ENCODE measurements at regions not wholly inside any gene's neighbourhood (a gene's known extent, or its start where the extent isn't known, plus 50 kb on each side); places are given as distances from the start of the nearest gene placed in this dataset.

DNA sequence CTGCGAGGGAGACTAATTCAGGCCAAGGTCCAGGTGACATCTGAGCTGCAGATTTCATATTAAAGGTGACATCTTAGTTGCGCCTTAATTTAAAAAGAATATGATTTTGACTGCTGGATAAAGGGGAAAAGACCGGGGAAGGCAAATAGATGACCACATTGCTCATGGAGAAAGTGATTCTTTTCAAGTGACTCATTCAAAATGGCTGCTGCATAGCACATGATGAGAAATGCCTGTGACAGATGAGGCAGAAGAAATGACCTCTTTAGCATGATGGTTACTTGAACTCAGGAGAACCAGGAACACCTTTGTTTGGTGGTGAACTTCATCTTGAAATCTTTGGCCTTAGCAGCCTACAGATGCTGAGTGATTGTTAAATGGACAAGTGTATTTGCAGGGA is 385.8 kb upstream of the TRIB2 start:
- no peak for DNase-seq

DNA sequence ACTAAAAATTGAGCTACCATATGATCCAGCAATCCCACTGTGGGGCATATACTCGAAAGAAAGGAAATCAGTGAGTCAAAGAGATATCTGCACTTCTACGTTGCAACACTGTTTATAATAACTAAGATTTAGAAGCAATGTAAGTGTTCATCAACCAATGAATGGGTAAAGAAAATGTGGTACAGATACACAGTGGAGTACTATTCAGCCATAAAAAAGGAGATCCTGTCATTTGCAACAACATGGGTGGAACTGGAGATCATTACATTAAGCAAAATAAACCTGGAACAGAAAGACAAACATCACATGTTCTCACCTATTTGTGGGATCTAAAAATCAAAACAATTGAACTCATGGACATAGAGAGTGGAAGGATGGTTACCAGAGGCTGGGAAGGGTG is 385.0 kb upstream of the TRIB2 start:
- no peak for DNase-seq

GRCh38 chr2:12333293-12333692 is 383.4 kb upstream of the TRIB2 start:
- no peak for DNase-seq

DNA sequence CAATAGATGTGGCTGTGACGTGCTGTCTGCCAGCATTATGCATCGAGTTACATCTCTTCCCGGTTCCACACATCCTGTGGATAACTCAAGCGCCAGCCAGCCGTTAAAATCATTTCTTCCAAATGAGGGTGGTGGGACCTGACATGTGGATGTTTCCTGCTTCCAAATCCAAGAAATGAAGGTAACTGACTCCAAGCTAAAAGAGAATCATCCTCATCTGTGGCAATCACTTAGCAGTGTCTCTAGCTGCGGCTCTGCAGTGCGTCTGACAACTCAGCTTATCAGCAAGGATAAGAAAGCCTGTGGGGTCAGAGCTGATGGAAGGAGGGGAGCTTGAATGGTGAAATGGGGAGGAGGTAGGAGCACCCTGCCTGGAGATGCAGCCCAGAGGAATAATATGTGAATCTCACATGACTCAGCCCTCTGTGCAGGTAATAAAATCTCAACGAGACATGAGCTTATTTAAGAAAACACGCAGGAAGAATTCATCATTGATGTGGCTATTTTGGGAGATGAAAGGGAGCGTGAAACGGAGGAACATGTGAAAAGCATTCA is 382.2 kb upstream of the TRIB2 start:
- no peak for DNase-seq

DNA sequence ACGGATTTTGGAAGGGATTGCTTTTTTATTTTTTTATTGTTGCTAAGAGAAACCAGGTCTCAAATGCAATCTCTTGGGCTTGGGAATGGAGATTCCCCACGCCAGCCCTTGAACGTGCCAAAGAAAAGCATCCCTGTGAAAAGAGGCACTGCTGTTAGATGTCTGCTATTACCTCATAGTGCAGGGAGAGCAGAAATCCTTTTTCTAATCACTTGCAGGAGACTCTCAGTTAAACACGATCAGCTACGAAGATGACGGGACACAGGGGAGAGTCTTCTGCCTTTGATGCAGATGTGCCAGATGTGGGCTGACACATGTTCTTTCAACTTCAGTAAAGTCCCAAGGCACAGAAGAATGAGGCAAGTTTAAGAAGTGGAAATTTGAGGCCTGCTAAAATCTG is 381.6 kb upstream of the TRIB2 start:
- DNase-seq, result no peak

DNA sequence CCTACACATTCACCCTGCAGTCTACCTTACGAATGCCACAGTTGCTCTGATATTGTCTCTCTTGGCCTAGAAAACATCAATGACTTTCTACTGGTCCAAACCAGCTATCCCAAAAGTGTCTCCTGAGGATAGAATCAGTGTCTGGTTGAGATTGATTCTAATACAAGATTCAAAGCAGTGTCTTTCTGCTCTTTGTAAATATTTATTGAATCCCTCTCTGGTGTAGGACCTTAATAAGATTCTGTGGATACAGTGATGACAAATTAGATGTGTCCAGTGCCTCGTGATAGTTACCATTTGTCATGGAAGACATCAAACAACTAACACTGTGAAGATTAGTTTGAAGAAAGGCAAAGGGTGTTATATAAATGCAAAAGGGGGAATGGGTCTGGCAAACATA is 380.7 kb upstream of the TRIB2 start:
- DNase-seq, result no peak

DNA sequence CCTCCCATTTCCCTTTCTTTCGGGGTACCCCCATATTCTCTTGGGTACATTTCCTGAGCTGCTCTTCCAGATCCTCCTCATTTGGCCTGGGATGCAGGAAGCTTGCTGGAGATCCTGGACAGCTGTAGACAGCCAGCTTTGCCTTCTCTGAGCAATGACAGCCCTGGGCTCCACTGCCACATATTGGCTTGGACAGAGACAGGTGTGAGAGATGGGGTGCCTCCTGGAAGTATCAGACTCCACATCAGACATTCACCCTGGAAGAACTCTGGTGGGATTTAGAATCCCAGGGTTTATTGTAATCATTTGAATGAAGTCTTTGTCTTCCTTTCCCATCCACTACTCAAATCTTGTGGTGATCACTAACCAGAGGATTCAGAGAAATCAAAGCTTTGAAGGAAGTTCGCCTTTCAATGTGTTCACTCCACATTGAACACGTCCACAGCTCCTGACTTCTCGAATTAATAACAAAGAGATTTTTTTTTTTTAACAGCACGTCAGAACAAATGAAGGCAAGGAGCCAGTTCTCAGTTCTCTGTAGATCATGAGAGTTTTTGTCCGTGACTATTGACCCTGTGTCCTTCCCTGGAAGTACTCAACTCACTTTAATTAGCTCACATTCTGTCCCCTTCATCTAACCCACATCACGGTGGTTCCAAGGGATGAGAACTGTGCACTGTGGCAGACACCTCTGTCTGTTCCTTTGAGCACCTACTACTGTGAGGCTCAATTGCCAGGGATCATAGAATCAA is 377.6 kb upstream of the TRIB2 start:
- no peak for DNase-seq

DNA sequence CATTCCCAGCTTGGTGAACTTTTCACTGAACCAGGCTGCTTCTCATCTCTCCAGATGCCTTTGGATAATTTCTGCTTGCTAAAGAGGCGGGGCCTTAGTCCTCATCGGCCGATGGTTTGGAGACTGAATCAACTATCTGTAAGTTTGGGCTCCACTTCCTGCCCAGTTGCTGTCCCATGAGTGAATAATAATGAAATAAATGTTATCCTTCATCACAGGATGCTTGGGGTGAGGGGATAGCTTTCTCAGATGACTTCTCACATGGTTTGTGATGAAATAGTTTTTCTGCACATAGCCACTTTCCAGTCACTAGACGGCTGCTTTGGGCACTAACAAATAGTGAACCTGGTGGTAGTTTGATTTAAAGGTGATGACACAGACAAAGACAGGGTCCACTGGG is 376.6 kb upstream of the TRIB2 start:
- no peak for DNase-seq

DNA sequence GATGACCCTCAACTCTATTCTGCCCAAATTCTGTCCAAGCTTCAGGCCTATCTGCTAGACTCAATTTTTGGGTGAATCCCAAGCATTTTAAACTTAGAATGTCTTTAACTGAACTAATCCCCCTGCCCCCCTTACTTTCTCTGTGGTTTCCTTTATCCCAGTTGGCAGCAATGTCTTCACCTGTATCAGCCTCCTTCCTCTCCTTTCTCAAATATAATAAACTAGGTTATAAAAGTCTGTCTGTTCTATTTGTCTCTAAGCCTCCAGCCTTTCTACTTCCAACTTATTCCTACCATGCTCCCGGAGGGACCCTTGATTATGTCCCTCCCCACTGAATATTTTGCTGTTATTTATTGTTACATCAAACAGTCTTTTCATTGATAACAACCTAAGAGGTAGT is 375.5 kb upstream of the TRIB2 start:
- no peak for DNase-seq

DNA sequence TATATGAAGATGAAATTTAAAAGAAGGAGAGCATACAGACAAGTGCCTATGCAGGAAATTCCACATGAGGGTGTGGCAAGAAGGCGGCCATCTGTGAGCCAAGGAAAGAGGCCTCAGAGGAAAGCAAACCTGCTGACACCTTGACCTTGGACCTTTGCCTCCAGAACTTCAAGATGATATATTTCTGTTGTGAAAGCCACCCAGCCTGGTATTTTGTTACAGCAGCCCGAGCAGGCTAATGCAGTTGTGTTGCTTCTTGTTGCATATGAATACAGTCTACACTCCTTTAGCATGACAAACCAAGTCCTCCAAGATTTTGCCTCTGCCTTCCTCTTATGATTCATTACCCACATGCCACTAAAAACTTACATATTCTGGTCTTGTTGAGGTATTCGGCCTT is 374.8 kb upstream of the TRIB2 start:
- DNase-seq, result no peak

DNA sequence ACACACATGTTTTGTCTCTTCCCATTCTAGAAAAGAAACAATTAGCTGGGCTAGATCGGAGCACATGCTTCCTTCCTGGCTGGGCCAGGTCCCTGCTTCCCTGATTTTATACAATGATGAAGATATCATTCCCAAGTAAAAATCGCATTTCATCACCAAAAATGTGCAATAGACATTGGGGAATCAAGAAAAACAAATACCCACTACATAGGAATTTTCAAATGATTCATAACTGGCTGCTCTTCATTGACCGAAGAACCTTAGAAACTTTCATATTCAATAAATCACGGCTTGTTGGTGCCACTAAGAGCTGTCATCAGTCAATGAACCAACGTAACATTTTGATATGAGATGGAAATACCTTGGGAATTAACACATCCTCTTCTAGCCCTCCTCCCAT is 373.6 kb upstream of the TRIB2 start:
- no peak for DNase-seq

DNA sequence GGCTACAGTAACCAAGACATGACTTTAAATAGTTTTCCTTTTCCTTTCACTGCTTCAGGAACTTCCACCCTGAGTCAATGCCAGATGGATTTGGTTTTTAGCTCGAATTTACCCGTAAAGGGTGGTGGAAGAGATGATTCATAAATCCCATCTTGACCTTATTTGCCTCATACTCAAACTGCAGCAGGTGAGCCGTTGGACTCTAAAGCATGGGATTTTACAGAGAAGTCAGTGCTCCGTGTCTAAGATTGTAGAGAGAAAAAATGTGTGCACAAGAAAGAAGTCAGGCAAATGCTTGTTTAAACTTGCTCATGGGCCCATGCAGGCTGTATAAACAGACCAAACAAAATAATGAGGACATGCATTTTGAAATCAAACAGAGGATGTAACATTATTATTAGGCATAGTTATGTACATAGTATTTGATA is 369.7 kb upstream of the TRIB2 start:
- no peak for DNase-seq

DNA sequence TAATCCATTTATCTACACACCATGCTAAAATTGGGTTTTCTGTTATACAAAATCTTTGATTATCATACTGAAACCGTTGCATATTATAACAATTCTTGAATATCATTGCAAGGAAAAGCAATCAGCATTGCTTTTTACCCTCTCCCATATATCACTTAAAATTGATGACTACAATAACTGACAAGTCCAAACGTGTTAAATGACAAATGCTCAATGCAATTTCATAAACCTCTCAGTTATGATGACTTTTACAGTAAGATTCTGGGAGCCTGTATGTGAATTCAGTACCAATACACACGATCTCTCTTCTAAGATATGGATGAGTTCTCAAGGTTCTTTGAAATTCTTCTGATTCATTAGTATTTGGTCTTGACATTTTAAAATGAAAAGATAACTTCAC is 368.5 kb upstream of the TRIB2 start:
- DNase-seq, result no peak

DNA sequence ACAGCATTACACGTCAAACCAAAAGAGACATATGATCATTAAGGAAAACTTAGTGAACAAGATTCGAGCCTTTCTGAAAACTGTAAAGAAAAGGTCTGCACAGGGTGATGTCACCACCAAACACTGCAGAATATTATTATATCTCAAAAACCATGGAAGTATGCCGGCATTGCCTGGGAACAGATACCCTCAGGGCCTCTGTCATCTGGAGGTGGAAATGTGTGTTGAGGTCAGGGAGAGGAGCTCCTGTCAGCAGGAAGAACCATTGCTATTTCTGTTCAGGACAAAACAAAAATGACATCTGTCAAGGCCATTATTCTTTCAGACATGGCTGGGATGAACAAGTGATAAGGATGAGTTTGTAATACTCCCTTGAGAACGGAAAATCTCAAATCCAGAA is 365.9 kb upstream of the TRIB2 start:
- no peak for DNase-seq

DNA sequence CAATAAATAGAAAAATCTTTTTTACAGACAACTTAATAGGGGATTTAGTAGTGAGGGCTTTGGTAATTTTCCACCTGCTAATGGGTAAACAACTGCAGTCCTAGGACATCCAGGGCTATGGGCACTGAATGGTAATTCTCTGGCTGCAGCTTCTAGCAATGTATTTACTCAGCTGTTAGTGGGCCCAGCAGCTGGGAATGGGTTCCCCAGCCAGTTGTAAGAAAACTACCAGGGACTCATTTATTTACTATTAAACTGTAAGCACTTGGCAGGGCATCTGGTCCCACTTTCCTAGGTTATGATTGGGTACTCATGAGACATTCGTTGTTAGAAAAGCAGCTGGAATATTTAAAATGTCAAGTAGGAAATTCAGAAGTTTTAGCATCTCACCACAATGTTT is 363.8 kb upstream of the TRIB2 start:
- DNase-seq, result no peak

DNA sequence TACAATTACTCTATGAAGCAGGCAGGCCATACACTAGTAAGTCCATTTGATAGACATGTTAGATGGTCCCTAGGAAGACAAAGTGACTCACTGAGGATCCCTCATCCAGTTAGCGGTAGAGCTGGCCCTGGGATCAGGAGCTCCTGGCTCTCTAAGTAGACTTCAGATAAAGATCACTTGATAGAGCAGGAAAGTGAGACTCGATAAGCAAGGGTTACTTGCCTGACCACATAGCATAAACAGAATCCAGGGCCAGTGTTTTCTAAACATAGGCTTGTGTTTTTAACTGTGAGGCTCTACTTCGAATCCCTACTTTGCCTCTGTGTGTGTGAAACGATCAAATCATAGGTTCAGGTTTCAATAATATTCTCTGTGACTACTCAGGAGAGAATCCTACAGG is 355.2 kb upstream of the TRIB2 start:
- no peak for DNase-seq

- no peak for DNase-seq
Observed at GRCh38 chr2:12363138-12363537, 353.6 kb upstream of the TRIB2 start.

DNA sequence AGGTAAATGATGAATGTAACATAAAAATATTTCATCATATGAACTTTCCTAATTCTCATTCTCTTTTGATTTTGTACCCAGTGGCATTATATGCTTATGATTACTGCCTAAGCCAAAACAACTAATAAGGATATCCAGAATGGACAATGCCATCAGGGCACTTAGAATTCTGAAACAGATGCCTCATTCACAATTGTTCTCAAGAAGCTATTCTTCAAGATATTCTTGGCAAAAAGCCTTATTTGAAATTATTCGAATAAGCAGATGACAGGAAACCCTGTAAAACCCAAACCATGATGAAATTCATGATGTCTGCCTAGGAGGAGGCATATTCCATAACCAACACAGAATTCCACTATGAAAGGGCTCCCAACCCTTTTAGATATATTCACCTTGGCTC is 353.2 kb upstream of the TRIB2 start:
- no peak for DNase-seq

DNA sequence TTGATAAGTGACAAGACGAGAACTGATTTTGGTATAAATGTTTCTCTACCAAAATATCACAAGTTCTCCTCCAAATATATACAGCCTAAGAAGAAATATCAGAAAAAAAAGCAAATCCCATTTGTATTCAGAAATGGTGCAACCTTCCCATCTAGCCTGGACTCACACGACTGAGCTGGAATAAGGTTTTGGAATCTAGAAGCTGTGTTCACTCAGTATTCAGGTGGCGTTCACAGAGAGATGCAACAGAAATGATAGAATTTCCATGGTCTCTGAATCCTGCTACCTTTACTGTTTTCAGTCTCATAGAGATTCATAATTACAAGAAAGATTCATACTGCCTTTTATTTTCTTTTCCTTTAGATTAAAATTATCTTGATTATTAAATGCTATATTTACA is 347.2 kb upstream of the TRIB2 start:
- no peak for DNase-seq

GRCh38 chr2:12376025-12376424 is 340.7 kb upstream of the TRIB2 start:
- DNase-seq, result no peak

DNA sequence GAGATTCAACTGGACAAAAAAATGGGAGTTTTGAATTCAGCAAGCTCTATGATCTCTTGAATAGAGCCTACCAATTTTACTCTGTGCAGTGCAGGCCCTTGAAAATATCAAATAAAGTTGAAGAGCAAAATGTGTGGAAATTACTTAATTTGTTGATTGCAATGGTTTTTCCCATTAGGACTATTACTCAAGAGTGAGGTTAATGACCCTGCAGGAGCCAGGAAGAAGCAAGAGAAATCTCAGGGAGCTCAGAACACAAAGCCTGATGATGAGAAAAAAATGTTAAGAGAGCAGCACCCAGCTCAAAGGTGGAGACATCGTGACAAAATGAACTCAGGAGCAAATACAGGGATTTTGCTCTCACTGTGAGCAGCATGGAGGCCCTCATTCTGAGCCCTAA is 337.6 kb upstream of the TRIB2 start:
- DNase-seq, result no peak

GRCh38 chr2:12381543-12382325 is 335.0 kb upstream of the TRIB2 start:
- no peak for DNase-seq

- no peak for DNase-seq
Observed at GRCh38 chr2:12382366-12382765, 334.4 kb upstream of the TRIB2 start.

DNA sequence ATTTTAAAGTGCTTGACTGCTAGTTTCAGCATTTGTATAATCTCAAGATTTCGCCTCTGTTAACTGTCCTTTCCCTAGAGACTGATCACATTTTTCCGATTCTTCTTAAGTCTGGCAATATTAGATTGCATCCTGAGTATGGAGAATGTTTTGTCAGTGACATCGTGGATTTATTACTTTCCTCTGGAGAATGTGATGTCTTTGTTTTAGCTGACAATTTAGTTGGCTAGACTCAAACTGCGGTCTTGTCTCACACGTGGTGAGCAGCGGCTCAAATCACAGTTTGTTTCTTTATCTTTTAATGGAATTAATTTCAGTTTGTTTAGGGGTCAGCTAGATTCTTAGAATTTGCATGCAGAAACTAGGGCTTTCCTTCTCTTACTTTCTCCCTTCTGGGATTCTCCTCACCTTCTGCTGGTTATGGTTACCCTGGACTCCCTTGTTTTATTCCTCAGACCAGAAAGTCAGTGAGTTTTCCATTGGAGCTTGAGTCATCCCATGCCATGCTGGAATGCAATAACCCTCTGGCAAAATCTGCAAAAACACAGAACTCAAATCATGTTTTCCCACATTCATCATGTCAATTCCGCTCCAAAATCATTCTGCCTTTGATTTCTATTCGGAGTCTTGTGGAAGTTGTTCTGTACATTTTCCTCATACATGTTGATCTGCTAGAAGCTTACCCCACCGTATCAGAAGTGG is 327.2 kb upstream of the TRIB2 start:
- no peak for DNase-seq

All from CD4-positive, alpha-beta T cell treated with Interleukin-10 for 1 hour (primary cell).